H9 (cell line): ENCODE measurements at regions not wholly inside any gene's neighbourhood (a gene's known extent, or its start where the extent isn't known, plus 50 kb on each side); places are given as distances from the start of the nearest gene placed in this dataset.

Experiments
- DNase-seq: peaks from one replicate; pipeline ENCODE4 v3.0.0-alpha.2; 2017
- H2AFZ ChIP-seq: one replicate; pipeline ENCODE4 v1.6.1; 2013; ENCODE audit warnings: mild to moderate bottlenecking, low read length, control low read depth, moderate library complexity
- H2AK5ac ChIP-seq: 2 replicates; pipeline ENCODE4 v1.6.1; 2013; ENCODE audit warnings: low read length, control low read depth, mixed read lengths; ENCODE audit not compliant: insufficient read length
- H2BK120ac ChIP-seq: one replicate; pipeline ENCODE4 v1.6.1; 2013; ENCODE audit warnings: low read depth, mild to moderate bottlenecking, low read length, control low read depth, inconsistent platforms; ENCODE audit not compliant: poor library complexity, severe bottlenecking
- H2BK12ac ChIP-seq: 2 replicates; pipeline ENCODE4 v1.6.1; 2013; ENCODE audit warnings: low read length, control low read depth, mixed read lengths, low read depth; ENCODE audit not compliant: insufficient read length
- H2BK15ac ChIP-seq: 2 replicates; pipeline ENCODE4 v1.6.1; 2013; ENCODE audit warnings: low read depth, low read length, control low read depth
- H2BK20ac ChIP-seq: one replicate; pipeline ENCODE4 v1.6.1; 2013; ENCODE audit warnings: low read depth, mild to moderate bottlenecking, low read length, control low read depth, inconsistent platforms; ENCODE audit not compliant: poor library complexity, severe bottlenecking
- H2BK5ac ChIP-seq: 2 replicates; pipeline ENCODE4 v1.6.1; 2013; ENCODE audit warnings: low read length, control low read depth, mixed read lengths; ENCODE audit not compliant: insufficient read length
- H3K14ac ChIP-seq: 2 replicates; pipeline ENCODE4 v1.6.1; 2013; ENCODE audit warnings: low read length, control low read depth; ENCODE audit not compliant: insufficient read depth
- H3K18ac ChIP-seq: 2 replicates; pipeline ENCODE4 v1.6.1; 2013; ENCODE audit warnings: low read depth, mild to moderate bottlenecking, mixed read lengths, low read length, control low read depth; ENCODE audit not compliant: insufficient read length
- H3K23ac ChIP-seq: 2 replicates; pipeline ENCODE4 v1.6.1; 2013; ENCODE audit warnings: low read length, control low read depth, mixed read lengths, low read depth; ENCODE audit not compliant: insufficient read length
- H3K23me2 ChIP-seq: 2 replicates; pipeline ENCODE4 v1.6.1; 2013; ENCODE audit warnings: low read depth, mild to moderate bottlenecking, mixed read lengths, low read length, control low read depth; ENCODE audit not compliant: insufficient read length, poor library complexity, severe bottlenecking
- H3K27ac ChIP-seq: 2 replicates; pipeline ENCODE4 v1.5.1; 2013; ENCODE audit warnings: low read length, control low read depth, mixed read lengths, low read depth; ENCODE audit not compliant: insufficient read length
- H3K27me3 ChIP-seq: 2 replicates; pipeline ENCODE4 v1.6.1; 2013; ENCODE audit warnings: low read length, control low read depth, inconsistent platforms; ENCODE audit not compliant: insufficient read depth
- H3K4ac ChIP-seq: 2 replicates; pipeline ENCODE4 v1.6.1; 2013; ENCODE audit warnings: low read depth, mild to moderate bottlenecking, control low read depth, inconsistent platforms, low read length, moderate library complexity
- H3K4me1 ChIP-seq: 2 replicates; pipeline ENCODE4 v1.6.1; 2013; ENCODE audit warnings: low read length, control low read depth, inconsistent platforms; ENCODE audit not compliant: insufficient read depth
- H3K4me2 ChIP-seq: 2 replicates; pipeline ENCODE4 v1.6.1; 2013; ENCODE audit warnings: low read length, control low read depth, mixed read lengths; ENCODE audit not compliant: insufficient read length, insufficient read depth
- H3K56ac ChIP-seq: 2 replicates; pipeline ENCODE4 v1.6.1; 2013; ENCODE audit warnings: low read depth, mild to moderate bottlenecking, mixed read lengths, low read length, control low read depth; ENCODE audit not compliant: insufficient read length
- H3K79me1 ChIP-seq: 2 replicates; pipeline ENCODE4 v1.6.1; 2013; ENCODE audit warnings: low read depth, mild to moderate bottlenecking, moderate library complexity, low read length, control low read depth, inconsistent platforms; ENCODE audit not compliant: insufficient read depth, poor library complexity, severe bottlenecking
- H3K79me2 ChIP-seq: 2 replicates; pipeline ENCODE4 v1.6.1; 2013; ENCODE audit warnings: low read length, control low read depth, inconsistent platforms; ENCODE audit not compliant: insufficient read depth
- H3K9ac ChIP-seq: 2 replicates; pipeline ENCODE4 v1.6.1; 2013; ENCODE audit warnings: low read length, control low read depth, mixed read lengths; ENCODE audit not compliant: insufficient read length; ENCODE audit errors: extremely low read depth
- H3K9me3 ChIP-seq: one replicate; pipeline ENCODE4 v1.6.1; 2013; ENCODE audit warnings: low read depth, low read length, inconsistent platforms; ENCODE audit not compliant: control insufficient read depth
- H3T11ph ChIP-seq: one replicate; pipeline ENCODE4 v1.6.1; 2013; ENCODE audit warnings: mild to moderate bottlenecking, low read length, control low read depth, inconsistent platforms
- H4K20me1 ChIP-seq: one replicate; pipeline ENCODE4 v1.6.1; 2013; ENCODE audit not compliant: control insufficient read depth, insufficient read length, insufficient read depth
- H4K5ac ChIP-seq: 2 replicates; pipeline ENCODE4 v1.6.1; 2013; ENCODE audit warnings: low read depth, mild to moderate bottlenecking, mixed read lengths, low read length, control low read depth; ENCODE audit not compliant: insufficient read length
- H4K8ac ChIP-seq: replicated peaks from 2 replicates; pipeline ENCODE4 v1.6.1; 2013; ENCODE audit warnings: low read length, control low read depth, mixed read lengths, low read depth; ENCODE audit not compliant: insufficient read length
- H4K91ac ChIP-seq: 2 replicates; pipeline ENCODE4 v1.6.1; 2013; ENCODE audit warnings: low read depth, mild to moderate bottlenecking, moderate library complexity, mixed read lengths, low read length, control low read depth; ENCODE audit not compliant: insufficient read length
- H3K27ac Mint-ChIP-seq, 3 experiments: 2 replicates in 2 of 3; 3 replicates in 1 of 3; pipeline ENCODE4 v1.8.0; 2020 to 2021; ENCODE audit warnings: mixed read lengths in 3 of 3, mild to moderate bottlenecking in 1 of 3, moderate library complexity in 1 of 3
- H3K27me3 Mint-ChIP-seq: 2 replicates; pipeline ENCODE4 v1.8.0; 2021; ENCODE audit warnings: low read depth, mild to moderate bottlenecking, moderate library complexity, mixed read lengths
- H3K36me3 Mint-ChIP-seq, 3 experiments: 2 replicates in 2 of 3; 3 replicates in 1 of 3; pipeline ENCODE4 v1.8.0; 2020 to 2021; ENCODE audit warnings: low read depth in 3 of 3, mixed read lengths in 3 of 3; ENCODE audit not compliant: insufficient read depth in 1 of 3
- H3K4me1 Mint-ChIP-seq, 2 experiments: 2 replicates each; pipeline ENCODE4 v1.8.0; 2020; ENCODE audit warnings: mixed read lengths in 2 of 2
- H3K4me3 Mint-ChIP-seq, 2 experiments: 2 replicates in 1 of 2; 3 replicates in 1 of 2; pipeline ENCODE4 v1.8.0; 2020 to 2021; ENCODE audit warnings: mild to moderate bottlenecking in 2 of 2, mixed read lengths in 2 of 2, moderate library complexity in 1 of 2
- H3K9me3 Mint-ChIP-seq, 2 experiments: 2 replicates in 1 of 2; 3 replicates in 1 of 2; pipeline ENCODE4 v1.8.0; 2020; ENCODE audit warnings: mild to moderate bottlenecking in 2 of 2, mixed read lengths in 2 of 2, moderate library complexity in 1 of 2
- CTCF ChIP-seq: fragments of 200-600 bp; sonication (generic); conservative IDR thresholded peaks from 3 replicates; pipeline ENCODE4 v1.8.0; 2021; ENCODE audit warnings: antibody characterized with exemption, mild to moderate bottlenecking

DNA sequence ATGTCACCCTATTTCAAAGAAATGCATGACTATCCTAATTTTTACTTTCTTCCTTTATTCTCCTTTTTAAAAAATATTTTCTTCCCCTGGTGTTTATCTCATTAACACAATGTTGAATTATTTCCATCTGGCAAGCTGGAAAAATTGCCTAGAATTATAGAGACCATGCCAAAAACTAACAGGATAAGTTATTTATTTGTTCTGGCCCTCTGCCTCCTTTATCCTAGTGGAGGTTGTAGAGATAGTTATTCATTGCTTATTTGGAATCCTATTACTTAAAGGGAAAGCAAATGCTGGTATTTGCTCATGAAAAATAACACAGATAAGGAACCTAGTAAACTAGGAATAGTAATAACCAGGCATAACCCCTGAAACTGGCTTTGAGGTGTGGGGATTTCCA is 684.9 kb upstream of the KIF2B start:
- peaks cover 2% of the 10 kb centered on the region; the same call in 1 of the 2 replicates for H3K4me1 ChIP-seq
- H3K79me2 ChIP-seq = no peaks in the 10 kb centered on the region
- H3K9me3 Mint-ChIP-seq = no peaks in the 10 kb centered on the region
- no peak overlapping the region for H3T11ph ChIP-seq
- no peak overlapping the region for H4K8ac ChIP-seq
- no peaks in the 10 kb centered on the region for H3K27me3 Mint-ChIP-seq
- peaks cover 8 to 11% of the 10 kb centered on the region in 2 experiments for H3K4me1 Mint-ChIP-seq
- H3K14ac ChIP-seq = no peak overlapping the region
- H3K27ac Mint-ChIP-seq = no peak overlapping the region
- no peak overlapping the region for H3K27ac ChIP-seq
- no peak overlapping the region for H4K5ac ChIP-seq
- H3K9me3 ChIP-seq = no peaks in the 10 kb centered on the region
- no peak overlapping the region for H2BK120ac ChIP-seq
- H3K4me3 Mint-ChIP-seq = no peak overlapping the region
- no peak overlapping the region for H2AFZ ChIP-seq
- H3K23ac ChIP-seq = no peak overlapping the region
- H3K27me3 ChIP-seq = no peaks in the 10 kb centered on the region
- no peak overlapping the region for H3K4ac ChIP-seq
- no peak for DNase-seq
- H4K91ac ChIP-seq = no peak overlapping the region
- no peak overlapping the region for H2BK20ac ChIP-seq
- H2BK15ac ChIP-seq = no peak overlapping the region
- no peak overlapping the region for H3K9ac ChIP-seq
- no peak overlapping the region for H2BK12ac ChIP-seq
- H3K4me2 ChIP-seq = no peak overlapping the region
- no peak overlapping the region for H2AK5ac ChIP-seq
- H3K18ac ChIP-seq = no peak overlapping the region
- no peaks in the 10 kb centered on the region for H4K20me1 ChIP-seq
- H3K79me1 ChIP-seq = no peaks in the 10 kb centered on the region
- no peak overlapping the region for H2BK5ac ChIP-seq
- no peaks in the 10 kb centered on the region for H3K36me3 Mint-ChIP-seq
- no peak for TF ChIP-seq CTCF
- H3K56ac ChIP-seq = no peak overlapping the region
- H3K23me2 ChIP-seq = no peaks in the 10 kb centered on the region
